Gastroesophageal sphincter (tissue), 3 donors: ENCODE measurements at regions not wholly inside any gene's neighbourhood (a gene's known extent, or its start where the extent isn't known, plus 50 kb on each side); places are given as distances from the start of the nearest gene placed in this dataset.

Source experiments
- POLR2AphosphoS5 ChIP-seq: sonication (generic); formaldehyde crosslinking; IDR thresholded peaks from one replicate; pipeline ENCODE4 v1.6.1; 2017; ENCODE audit warnings: antibody characterized with exemption
- TF ChIP-seq, protein P1 (sequence below), 4 experiments: fragments of 200-600 bp in 2 of 4; fragments of 450-650 bp in 2 of 4; sonication (generic) in 1 of 4; IDR thresholded peaks; one replicate each; pipeline ENCODE4 v1.5.1; 2017 to 2019; ENCODE audit warnings: antibody characterized with exemption in 4 of 4, mild to moderate bottlenecking in 2 of 4, moderate library complexity in 2 of 4

- TF ChIP-seq POLR2AphosphoS5: no peak
- TF ChIP-seq, protein P1, sequence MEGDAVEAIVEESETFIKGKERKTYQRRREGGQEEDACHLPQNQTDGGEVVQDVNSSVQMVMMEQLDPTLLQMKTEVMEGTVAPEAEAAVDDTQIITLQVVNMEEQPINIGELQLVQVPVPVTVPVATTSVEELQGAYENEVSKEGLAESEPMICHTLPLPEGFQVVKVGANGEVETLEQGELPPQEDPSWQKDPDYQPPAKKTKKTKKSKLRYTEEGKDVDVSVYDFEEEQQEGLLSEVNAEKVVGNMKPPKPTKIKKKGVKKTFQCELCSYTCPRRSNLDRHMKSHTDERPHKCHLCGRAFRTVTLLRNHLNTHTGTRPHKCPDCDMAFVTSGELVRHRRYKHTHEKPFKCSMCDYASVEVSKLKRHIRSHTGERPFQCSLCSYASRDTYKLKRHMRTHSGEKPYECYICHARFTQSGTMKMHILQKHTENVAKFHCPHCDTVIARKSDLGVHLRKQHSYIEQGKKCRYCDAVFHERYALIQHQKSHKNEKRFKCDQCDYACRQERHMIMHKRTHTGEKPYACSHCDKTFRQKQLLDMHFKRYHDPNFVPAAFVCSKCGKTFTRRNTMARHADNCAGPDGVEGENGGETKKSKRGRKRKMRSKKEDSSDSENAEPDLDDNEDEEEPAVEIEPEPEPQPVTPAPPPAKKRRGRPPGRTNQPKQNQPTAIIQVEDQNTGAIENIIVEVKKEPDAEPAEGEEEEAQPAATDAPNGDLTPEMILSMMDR (IDR thresholded peaks at IDR 0.05): no peak
Measured at GRCh38 chr21:32867597-32867996, 96.0 kb upstream of the PAXBP1 start.
